PC-9 (cell line): ENCODE measurements at regions not wholly inside any gene's neighbourhood (a gene's known extent, or its start where the extent isn't known, plus 50 kb on each side); places are given as distances from the start of the nearest gene placed in this dataset.
A peak's percentile ranks its signal among the peaks of the same experiment; 100 is the strongest.

Source experiments
- BruUV-seq: library from RNA; stranded (reverse); fragments of 400-500 nt; replicated peaks from 2 replicates; lab custom pipeline; 2021; lab: Mats Ljungman, UMichigan
- CTCF ChIA-PET: fragments of 300-600 bp; sonication (Branson Sonifier 250); formaldehyde crosslinking; loops from one replicate; lab custom pipeline; 2022; ENCODE audit warnings: antibody characterized with exemption; lab: Charles Lee
- POLR2A ChIA-PET: fragments of 300-600 bp; sonication (Branson Sonifier 250); formaldehyde crosslinking; loops from one replicate; lab custom pipeline; 2022; ENCODE audit warnings: antibody characterized with exemption; ENCODE audit not compliant: unreplicated experiment; lab: Charles Lee
- DNase-seq, 2 experiments: peaks; one replicate each; pipeline versions ENCODE4 v3.0.0 to v3.0.0-alpha.2; 2015 to 2022; ENCODE audit warnings: mixed read lengths in 1 of 2
- H2AFZ ChIP-seq: fragments of 200-600 bp; sonication (generic); 2 replicates; pipeline ENCODE4 v1.8.1; 2017; ENCODE audit warnings: antibody characterized with exemption
- H3F3A ChIP-seq: fragments of 200-600 bp; sonication (generic); 2 replicates; pipeline ENCODE4 v1.8.1; 2017; ENCODE audit warnings: antibody characterized with exemption, mild to moderate bottlenecking, low read depth; ENCODE audit not compliant: insufficient read depth
- H3K27ac ChIP-seq: fragments of 200-600 bp; sonication (generic); 2 replicates; pipeline ENCODE4 v1.6.1; 2016; ENCODE audit warnings: mixed run types
- H3K27me3 ChIP-seq: fragments of 200-600 bp; sonication (generic); 2 replicates; pipeline ENCODE4 v1.6.1; 2016; ENCODE audit warnings: low read depth, mixed run types; ENCODE audit not compliant: insufficient read depth
- H3K36me3 ChIP-seq: fragments of 200-600 bp; sonication (generic); 2 replicates; pipeline ENCODE4 v1.6.1; 2016; ENCODE audit warnings: low read depth, mixed run types
- H3K4me1 ChIP-seq: fragments of 200-600 bp; sonication (generic); replicated peaks from 2 replicates; pipeline ENCODE4 v1.6.1; 2016; ENCODE audit warnings: mixed run types; ENCODE audit not compliant: insufficient read depth
- H3K4me2 ChIP-seq: fragments of 200-600 bp; sonication (generic); 2 replicates; pipeline ENCODE4 v1.6.1; 2017; ENCODE audit warnings: mixed run types
- H3K4me3 ChIP-seq: fragments of 200-600 bp; sonication (generic); 2 replicates; pipeline ENCODE4 v1.6.1; 2016; ENCODE audit warnings: mixed run types
- H3K79me2 ChIP-seq: fragments of 200-600 bp; sonication (generic); 2 replicates; pipeline ENCODE4 v1.6.1; 2017; ENCODE audit warnings: low read depth, mixed run types
- H3K9me2 ChIP-seq: fragments of 200-600 bp; sonication (generic); 2 replicates; pipeline ENCODE4 v1.8.1; 2017; ENCODE audit warnings: mild to moderate bottlenecking; ENCODE audit not compliant: insufficient read depth
- H3K9me3 ChIP-seq: fragments of 200-600 bp; sonication (generic); 2 replicates; pipeline ENCODE4 v1.8.1; 2016; ENCODE audit warnings: low read depth; ENCODE audit not compliant: insufficient read depth
- H4K20me1 ChIP-seq: fragments of 200-600 bp; sonication (generic); 2 replicates; pipeline ENCODE4 v1.8.1; 2017; ENCODE audit not compliant: insufficient read depth
- EZH2 ChIP-seq: fragments of 200-600 bp; sonication (generic); IDR thresholded peaks from 2 replicates; pipeline ENCODE4 v1.8.0; 2017; ENCODE audit warnings: antibody characterized with exemption, low read depth
- intact Hi-C: fragments of 100-400 bp; cut with micrococcal nuclease; formaldehyde crosslinking; loops from one replicate; pipeline ENCODE4 v1.10.0; 2022; ENCODE audit not compliant: unreplicated experiment
- TF ChIP-seq, protein P1 (sequence below): fragments of 200-600 bp; sonication (generic); conservative IDR thresholded peaks from 2 replicates; pipeline ENCODE4 v1.6.1; 2017; ENCODE audit warnings: mixed run types, antibody characterized with exemption, mild to moderate bottlenecking, moderate library complexity

DNA sequence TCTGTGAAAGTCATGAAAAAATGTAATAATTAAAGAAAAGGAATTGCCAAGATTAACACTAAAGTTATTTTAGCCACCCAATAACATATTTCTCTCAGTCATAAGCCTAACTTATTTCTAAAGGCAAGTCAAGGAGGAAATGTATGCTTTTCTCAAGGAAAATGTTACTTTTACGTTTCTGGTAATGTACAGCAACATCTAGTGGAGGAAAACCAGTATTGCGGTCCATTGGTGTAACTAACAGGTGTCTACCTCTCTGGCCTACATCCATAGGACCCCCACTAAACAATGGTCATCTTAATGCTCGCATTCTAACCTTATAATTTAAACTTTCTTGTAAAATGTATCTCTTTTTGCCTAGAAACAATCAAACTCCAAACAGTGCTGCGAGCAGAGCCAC, 437.5 kb downstream of the KIF20B start:
- Histone ChIP-seq H2AFZ (no peak overlapping the region), H3F3A (no peaks in the 10 kb centered on the region), H3K4me3 (no peak overlapping the region), H3K4me1 (no peaks in the 10 kb centered on the region), H3K27ac (no peak overlapping the region), H4K20me1 (no peaks in the 10 kb centered on the region), H3K79me2 (no peaks in the 10 kb centered on the region), H3K36me3 (no peaks in the 10 kb centered on the region), H3K9me2 (no peaks in the 10 kb centered on the region), H3K4me2 (no peak overlapping the region), H3K27me3 (no peaks in the 10 kb centered on the region), H3K9me3 (0 out of 2 replicates have a peak, but pooled peaks cover 6% of the 10 kb centered on the region)
- intact Hi-C loops = no loop called here
- TF ChIP-seq, protein P1, sequence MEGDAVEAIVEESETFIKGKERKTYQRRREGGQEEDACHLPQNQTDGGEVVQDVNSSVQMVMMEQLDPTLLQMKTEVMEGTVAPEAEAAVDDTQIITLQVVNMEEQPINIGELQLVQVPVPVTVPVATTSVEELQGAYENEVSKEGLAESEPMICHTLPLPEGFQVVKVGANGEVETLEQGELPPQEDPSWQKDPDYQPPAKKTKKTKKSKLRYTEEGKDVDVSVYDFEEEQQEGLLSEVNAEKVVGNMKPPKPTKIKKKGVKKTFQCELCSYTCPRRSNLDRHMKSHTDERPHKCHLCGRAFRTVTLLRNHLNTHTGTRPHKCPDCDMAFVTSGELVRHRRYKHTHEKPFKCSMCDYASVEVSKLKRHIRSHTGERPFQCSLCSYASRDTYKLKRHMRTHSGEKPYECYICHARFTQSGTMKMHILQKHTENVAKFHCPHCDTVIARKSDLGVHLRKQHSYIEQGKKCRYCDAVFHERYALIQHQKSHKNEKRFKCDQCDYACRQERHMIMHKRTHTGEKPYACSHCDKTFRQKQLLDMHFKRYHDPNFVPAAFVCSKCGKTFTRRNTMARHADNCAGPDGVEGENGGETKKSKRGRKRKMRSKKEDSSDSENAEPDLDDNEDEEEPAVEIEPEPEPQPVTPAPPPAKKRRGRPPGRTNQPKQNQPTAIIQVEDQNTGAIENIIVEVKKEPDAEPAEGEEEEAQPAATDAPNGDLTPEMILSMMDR = peak; percentile 47
- no peak for TF ChIP-seq EZH2
- no peak for DNase-seq
- POLR2A ChIA-PET = no interaction called here
- no TSS peak for BruUV-seq
- CTCF ChIA-PET = no interaction called here

DNA sequence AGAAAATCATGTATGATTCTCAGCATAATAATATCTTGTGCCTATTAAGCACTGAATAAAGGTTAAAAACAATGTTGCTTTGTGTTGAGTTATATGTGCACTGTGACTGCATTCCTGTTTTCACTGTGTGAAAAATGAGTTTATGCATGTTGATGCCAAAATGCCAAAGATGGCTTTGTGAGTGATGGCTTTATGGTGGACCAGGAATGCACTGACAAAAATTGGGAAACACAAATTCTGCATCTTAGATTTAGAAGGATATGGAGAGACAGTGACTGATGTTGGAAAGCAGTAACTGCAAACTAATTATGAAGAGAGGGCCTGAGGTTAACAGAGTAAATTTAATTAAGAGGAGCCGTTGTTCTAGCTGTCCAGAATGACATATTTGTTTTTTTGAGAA, 440.4 kb downstream of the KIF20B start:
- BruUV-seq = no TSS peak
- CTCF ChIA-PET = no interaction called here

DNA sequence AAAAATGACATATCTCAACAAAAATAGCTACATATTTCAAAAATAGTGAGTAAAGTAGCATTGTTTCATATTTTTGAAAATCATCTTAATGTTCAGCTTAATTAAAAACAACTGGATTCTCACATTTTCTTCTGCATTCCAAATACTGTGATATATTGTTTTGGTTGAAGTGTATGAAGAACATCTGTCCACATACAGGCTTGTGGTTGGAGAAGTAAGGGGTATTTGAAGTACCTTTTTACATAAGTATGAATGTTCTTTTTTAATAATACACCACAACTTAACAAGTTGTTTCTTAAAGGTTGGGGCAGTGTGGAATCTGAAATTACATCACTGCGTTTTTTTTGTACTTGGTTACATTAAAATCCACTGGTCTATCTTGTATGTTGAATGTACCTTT, 442.5 kb downstream of the KIF20B start:
- no peak overlapping the region for H3K4me2 ChIP-seq
- H3K9me2 ChIP-seq = no peaks in the 10 kb centered on the region
- no peaks in the 10 kb centered on the region for H3K4me1 ChIP-seq
- H3K27ac ChIP-seq = no peak overlapping the region
- no peaks in the 10 kb centered on the region for H3K79me2 ChIP-seq
- CTCF ChIA-PET = no interaction called here
- TF ChIP-seq EZH2 = no peak
- TF ChIP-seq, protein P1 = no peak
- H3F3A ChIP-seq = no peaks in the 10 kb centered on the region; the same call in 1 of the 2 replicates
- POLR2A ChIA-PET = no interaction called here
- H3K27me3 ChIP-seq = no peaks in the 10 kb centered on the region
- H4K20me1 ChIP-seq = no peaks in the 10 kb centered on the region
- H3K4me3 ChIP-seq = no peak overlapping the region
- H3K36me3 ChIP-seq = no peaks in the 10 kb centered on the region
- H2AFZ ChIP-seq = no peak overlapping the region
- DNase-seq = no peak
- BruUV-seq = no TSS peak
- intact Hi-C loops = loop anchor here (10.0 kb wide), 1 partner anchor 189 kb away; no protein-coding TSS in a partner anchor
- no peaks in the 10 kb centered on the region for H3K9me3 ChIP-seq

More for the DNA sequence above, 440.4 kb downstream of the KIF20B start:
- H3K4me3 ChIP-seq = no peak overlapping the region
- H3K4me2 ChIP-seq = no peak overlapping the region
- H3F3A ChIP-seq = no peaks in the 10 kb centered on the region
- no peaks in the 10 kb centered on the region for H3K79me2 ChIP-seq
- 0 out of 2 replicates have a peak, but pooled peaks cover 6% of the 10 kb centered on the region for H3K9me3 ChIP-seq
- no peaks in the 10 kb centered on the region for H3K27me3 ChIP-seq
- H2AFZ ChIP-seq = no peak overlapping the region
- H3K27ac ChIP-seq = no peak overlapping the region
- no peaks in the 10 kb centered on the region for H3K9me2 ChIP-seq
- POLR2A ChIA-PET = no interaction called here
- intact Hi-C loops = loop anchor here (10.0 kb wide), 1 partner anchor 187 kb away; no protein-coding TSS in a partner anchor
- TF ChIP-seq, protein P1 = no peak
- TF ChIP-seq EZH2 = no peak
- DNase-seq = no peak
- H4K20me1 ChIP-seq = no peaks in the 10 kb centered on the region
- H3K36me3 ChIP-seq = no peaks in the 10 kb centered on the region
- H3K4me1 ChIP-seq = no peaks in the 10 kb centered on the region
